Fibroblast of villous mesenchyme (primary cell): ENCODE measurements at regions not wholly inside any gene's neighbourhood (a gene's known extent, or its start where the extent isn't known, plus 50 kb on each side); places are given as distances from the start of the nearest gene placed in this dataset.

Experiments used
- DNase-seq: peaks from one replicate; pipeline ENCODE4 v3.0.0-alpha.2; 2010; ENCODE audit warnings: low read depth
- H3K4me3 ChIP-seq: 2 replicates; pipeline ENCODE4 v1.5.1; 2011; ENCODE audit warnings: low read depth, mild to moderate bottlenecking, low read length
- CTCF ChIP-seq: IDR thresholded peaks from 2 replicates; pipeline ENCODE4 v1.5.1; 2012; ENCODE audit warnings: low read depth, mild to moderate bottlenecking, low read length; ENCODE audit not compliant: insufficient read depth

GRCh38 chr4:20512033-20512792, 188.0 kb upstream of the PACRGL start:
- H3K4me3 ChIP-seq, result no peak overlapping the region
- no peak for DNase-seq
- no peak for TF ChIP-seq CTCF

- H3K4me3 ChIP-seq, result no peak overlapping the region
- TF ChIP-seq CTCF, result no peak
- peak; percentile 68 for DNase-seq
These were observed 187.3 kb upstream of the PACRGL start for GRCh38 chr4:20512985-20513384.

- no peak overlapping the region for H3K4me3 ChIP-seq
- DNase-seq, result peak; percentile 21
- no peak for TF ChIP-seq CTCF
These were observed 179.4 kb upstream of the PACRGL start for GRCh38 chr4:20520901-20521300.

GRCh38 chr4:20528508-20528907, 171.8 kb upstream of the PACRGL start:
- no peak for TF ChIP-seq CTCF
- peak; percentile 49 for DNase-seq
- no peak overlapping the region for H3K4me3 ChIP-seq

GRCh38 chr4:20529691-20530090, 170.6 kb upstream of the PACRGL start:
- no peak for TF ChIP-seq CTCF
- DNase-seq, result peak; percentile 71
- no peak overlapping the region for H3K4me3 ChIP-seq

- no peak for DNase-seq
- TF ChIP-seq CTCF, result no peak
- H3K4me3 ChIP-seq, result no peak overlapping the region
These were observed 168.0 kb upstream of the PACRGL start for GRCh38 chr4:20532116-20532790.
